ENCODE measurements at regions not wholly inside any gene's neighbourhood (a gene's known extent, or its start where the extent isn't known, plus 50 kb on each side); places are given as distances from the start of the nearest gene placed in this dataset.

DNA sequence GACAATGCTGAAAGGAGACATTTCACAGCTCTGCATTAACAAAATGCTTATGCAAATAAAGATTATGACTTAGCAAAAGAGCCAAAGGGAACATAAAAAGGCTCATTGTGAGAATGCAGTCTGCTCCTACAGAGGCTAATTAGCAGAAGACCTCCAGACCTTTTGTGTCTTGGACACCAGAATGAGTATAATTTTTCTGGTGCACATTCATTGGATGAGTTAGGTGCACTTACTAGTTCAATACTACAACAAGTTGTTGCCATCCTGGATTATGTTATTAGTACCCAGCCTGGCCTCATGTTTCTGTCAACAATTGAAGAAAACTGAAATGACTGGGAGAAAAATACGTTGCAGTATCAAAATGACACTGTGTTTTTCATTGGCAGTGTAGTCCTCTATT, 613.2 kb upstream of the CHORDC1 start:
- no peak for DNase-seq

DNA sequence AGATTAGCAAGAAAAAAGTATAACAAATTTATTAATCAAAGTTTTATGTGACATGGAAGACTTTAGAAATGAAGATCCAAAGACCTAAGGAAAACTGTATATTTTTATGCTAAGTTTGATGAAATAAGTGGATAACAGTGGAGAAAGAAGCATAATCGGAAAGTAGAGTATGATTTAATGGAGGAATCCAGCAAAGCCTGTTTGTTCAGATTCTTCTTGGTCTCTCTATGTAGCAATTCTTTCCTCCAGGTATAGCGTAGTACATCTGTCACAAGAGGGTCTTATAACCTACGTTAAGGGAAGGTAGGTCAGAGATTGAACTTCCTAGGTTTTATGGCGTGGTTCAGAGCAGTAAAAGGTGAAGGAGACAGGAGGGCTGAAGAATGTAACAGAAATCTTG, 600.6 kb upstream of the CHORDC1 start:
- DNase-seq, result no peak

DNA sequence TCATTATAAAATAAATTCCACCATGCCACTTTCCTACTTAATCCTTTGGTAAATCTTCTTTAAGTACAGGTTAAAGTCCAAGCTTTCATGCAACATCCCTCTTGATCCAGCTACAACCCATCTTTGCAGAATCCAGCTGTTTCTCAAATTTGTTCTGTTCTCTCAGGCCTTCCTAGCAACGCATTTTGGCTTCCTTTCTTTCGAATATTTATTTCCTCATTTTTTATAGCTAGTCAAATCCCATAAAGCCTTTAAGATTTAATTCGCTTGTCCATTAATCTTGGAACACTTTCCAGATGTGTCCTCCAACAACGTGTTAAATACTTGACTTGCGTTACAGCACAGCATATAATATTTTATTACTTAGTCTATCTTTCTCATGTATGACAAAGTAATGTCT, 600.1 kb upstream of the CHORDC1 start:
- DNase-seq, result peak; percentile 19

DNA sequence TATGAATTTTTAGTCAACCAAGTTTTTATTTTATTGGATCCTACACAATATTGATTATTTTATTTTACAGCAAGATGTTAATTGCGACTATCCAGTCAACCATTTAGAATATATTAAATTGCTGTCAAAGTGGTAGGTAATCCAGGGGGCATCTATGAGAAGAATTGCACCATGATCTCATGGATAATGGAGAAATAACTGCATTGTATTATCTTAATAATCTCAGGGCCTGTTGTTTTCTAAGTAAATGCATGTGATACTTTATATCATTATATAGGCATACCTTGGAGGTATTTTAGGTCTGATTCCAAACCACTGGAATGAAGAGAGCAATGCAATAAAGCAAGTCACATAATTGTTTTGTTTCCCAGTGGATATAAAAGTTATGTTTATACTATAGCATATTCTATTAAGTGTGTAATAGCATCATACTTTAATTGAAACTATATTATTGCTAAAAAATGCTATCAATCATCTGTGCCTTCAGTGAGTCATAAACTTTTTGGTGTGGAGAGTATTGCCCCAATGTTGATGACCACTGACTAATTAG, 595.4 kb upstream of the CHORDC1 start:
- DNase-seq, result no peak

DNA sequence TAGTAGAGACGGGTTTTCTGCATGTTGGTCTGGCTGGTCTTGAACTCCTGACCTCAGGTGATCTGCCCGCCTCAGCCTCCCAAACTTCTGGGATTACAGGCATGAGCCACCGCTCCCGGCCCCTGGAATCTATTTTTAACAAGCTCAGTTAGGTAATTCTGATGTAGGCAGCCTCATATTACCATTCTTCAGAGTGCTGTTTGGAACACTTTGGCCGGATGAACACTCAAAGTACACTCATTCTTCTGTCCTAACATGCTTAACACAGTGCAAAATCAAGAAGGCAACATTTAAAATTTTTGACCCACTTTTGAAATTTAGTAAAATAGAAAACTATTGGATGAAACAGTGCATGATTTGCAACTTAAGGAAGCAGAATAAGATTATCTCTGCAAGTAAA, 586.7 kb upstream of the CHORDC1 start:
- DNase-seq, result no peak

DNA sequence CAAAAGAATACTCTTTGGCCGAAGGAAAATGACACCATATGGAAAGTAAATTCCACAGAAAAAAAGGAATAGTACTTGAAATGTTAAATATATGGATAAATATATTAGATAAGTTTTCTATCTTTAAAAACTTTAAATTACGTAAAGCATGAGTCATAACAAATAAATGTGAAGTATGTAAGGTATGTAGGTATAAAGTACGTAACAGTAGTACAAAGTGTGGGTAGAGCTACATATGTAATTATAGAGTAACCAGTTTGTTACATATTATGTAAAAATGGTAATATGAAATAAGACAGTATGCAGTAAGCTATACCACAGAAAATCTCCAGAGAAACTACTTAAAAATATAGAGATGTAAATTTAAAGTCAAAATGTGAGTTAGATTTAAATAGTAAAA, 582.3 kb upstream of the CHORDC1 start:
- DNase-seq, result no peak

DNA sequence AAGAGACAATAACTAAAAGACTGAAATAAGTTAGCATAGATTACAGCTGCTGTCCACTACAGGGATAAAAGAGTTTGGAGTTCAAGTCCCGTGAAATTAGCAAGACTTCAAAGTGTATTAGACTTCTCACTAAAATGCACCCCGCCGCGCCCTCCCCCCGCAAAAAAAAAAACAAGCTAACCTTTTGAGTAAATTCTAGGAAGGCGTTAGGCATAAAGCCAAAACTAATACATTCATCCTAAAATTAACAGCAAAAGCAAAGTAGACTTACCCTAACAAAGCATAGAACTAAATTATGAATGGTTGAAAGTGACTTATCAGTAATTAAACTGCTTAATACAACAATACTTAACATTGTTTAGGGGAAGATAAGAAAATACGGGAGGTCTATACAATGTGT, 581.0 kb upstream of the CHORDC1 start:
- DNase-seq, result no peak

DNA sequence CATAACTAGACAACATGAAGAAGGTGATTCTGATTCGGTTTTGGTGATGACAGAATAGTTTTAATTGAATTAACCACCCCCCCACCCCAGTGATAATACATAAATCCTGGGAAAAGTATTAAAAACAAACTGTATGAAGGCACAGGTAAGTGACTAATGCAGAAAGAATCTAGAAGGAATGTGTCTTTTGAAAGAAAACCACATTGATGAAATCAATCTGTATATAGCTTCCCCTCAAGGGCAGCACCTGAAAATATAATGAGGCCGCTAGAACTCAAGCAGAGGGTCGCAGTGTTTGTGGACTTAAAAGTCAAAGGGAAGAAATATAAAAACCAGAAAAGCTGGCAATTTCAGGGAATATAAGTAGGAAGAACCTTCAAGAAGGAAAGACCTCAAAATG, 580.5 kb upstream of the CHORDC1 start:
- DNase-seq, result no peak

DNA sequence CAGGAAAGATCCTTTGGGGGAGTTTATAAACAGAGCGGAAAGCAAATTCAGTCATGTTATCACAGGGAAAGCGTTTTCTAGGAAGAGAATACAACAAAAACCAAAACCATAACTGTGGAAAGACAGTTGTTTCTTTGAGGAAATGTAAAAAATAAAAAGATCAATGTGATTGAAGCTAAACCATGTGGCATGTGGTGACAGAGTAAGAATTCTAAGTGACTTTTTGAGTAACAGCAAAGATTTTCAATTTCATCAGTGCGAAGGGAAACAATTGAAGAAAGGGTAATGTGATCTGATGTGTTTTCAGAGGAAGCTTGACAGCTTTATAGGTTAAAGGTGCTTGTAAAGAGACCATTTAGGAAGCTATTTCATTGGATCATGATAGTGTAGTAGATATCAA, 575.9 kb upstream of the CHORDC1 start:
- no peak for DNase-seq

DNA sequence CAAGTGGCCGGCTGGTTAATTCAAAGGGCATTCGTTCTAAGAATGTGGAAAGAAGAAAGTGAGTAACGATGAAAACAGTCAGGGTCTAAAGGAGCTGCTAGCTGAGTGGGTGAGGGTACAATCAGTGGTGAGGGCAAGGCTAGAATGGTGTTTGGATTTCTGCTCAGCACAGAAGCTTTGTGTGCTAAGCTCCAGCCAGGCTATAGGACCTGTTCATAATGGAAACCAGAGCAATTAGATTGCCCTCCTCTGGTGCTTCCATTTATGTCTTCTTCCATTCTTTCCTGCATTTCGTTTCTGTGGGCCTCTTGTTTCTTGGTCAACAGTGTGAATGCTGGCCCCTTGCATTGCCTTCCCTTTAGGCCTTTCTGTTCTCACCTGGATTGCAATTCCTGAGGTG, 572.9 kb upstream of the CHORDC1 start:
- DNase-seq, result no peak

DNA sequence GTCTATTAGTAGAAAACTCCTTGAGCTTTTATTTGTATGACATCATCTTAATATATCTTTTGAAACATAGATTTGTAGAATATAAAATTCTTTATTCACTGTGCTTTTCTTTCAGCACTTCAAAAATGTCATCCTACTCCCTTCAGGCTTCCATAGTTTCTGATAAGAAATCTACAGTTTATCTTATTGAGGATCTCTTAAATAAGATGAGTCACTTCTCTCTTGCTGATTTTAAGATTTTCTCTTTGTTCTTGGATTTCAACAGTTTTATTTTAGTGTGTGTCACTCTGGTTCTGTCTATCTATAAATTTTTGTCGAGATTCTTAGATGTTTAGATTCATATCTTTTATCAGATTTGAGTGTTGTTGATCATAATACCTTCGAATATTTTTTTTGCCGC, 566.1 kb upstream of the CHORDC1 start:
- DNase-seq, result no peak

DNA sequence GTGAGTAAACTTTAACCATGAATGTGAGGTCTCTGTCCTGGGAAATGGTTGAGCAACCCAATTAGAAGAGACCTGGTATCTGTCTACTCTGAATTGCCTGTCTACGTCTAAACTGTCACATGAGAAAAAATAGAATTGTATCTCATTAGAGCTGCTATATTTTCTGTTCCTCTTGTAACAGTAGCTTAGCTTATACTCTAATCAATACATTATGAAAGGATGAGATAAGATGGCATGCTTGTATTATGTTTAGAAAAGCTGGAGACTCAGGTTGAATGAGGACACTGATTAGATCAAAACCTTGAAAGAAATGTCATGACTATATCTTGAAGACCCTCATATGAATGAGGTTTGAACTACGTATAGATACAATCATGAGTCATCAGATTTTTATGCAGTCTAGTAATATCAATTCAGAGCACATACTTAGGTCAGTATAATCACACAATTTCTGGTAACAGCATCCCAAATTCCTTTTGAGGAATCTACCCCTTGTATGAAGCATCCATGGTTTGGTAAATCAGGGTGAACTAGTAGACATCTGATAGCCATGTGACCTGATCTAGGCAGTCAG, 561.5 kb upstream of the CHORDC1 start:
- no peak for DNase-seq

DNA sequence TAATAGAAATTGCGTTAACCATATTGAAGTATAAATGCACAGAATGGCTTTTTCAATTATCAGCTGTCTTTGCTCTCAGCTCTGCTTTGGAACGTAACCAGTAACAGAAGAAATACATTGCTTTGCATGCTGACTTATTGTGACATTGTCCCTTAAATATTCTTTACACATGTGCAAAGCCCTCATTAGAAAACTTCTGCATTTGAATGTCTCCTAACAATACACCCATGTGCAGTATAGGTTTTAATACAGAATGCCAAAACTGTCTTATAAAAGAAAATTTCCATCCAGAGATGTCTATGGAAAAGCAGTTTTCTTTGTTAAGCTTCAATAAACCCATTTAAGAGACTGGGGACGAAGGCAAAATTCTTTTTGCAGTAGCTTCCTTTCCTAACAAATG, 560.3 kb upstream of the CHORDC1 start:
- DNase-seq, result peak; percentile 1

DNA sequence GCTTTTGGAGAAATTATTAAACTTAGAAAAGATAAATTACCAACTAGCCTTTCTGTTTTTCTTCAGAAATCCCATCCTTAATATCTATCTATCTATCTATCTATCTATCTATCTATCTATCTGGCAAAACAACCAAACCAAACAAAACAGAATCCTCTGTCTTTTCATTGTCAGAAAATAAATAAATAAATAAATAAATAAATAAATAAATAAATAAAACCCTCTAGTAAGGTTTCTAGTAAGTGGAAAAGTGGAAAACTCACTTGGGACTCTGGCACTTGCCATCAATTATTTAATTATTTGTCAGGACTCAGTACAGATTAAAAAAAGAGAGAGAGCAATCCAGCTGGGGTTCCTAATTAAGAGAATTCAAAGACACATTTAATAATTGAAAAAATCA, 556.2 kb upstream of the CHORDC1 start:
- no peak for DNase-seq

DNA sequence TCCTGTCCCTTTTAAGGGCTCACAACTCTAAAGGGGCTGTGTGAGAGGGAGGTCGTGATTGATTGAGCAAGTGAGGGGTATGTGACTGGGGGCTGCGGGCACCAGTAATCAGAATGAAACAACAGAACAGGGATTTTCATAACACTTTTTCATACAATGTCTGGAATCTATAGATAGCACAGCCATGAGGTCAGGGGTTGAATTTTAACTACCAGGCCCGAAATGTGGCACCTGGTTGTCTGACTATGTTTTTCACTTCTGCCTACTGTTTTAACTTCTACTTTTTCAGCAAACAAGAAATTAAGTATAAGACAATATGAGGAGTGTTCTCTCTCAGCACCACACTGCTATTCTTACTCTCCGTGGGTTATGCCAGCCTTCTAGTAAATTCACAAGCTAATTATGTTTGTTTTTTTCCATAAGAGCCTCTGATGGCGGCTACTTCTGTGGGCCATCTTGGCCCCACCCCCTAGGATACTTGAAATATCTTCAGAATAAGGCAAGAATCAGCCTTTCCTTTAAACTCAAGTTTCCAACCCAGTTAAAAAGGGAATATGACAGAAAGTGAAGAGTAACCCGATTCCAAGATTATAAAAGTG, 552.8 kb upstream of the CHORDC1 start:
- no peak for DNase-seq

DNA sequence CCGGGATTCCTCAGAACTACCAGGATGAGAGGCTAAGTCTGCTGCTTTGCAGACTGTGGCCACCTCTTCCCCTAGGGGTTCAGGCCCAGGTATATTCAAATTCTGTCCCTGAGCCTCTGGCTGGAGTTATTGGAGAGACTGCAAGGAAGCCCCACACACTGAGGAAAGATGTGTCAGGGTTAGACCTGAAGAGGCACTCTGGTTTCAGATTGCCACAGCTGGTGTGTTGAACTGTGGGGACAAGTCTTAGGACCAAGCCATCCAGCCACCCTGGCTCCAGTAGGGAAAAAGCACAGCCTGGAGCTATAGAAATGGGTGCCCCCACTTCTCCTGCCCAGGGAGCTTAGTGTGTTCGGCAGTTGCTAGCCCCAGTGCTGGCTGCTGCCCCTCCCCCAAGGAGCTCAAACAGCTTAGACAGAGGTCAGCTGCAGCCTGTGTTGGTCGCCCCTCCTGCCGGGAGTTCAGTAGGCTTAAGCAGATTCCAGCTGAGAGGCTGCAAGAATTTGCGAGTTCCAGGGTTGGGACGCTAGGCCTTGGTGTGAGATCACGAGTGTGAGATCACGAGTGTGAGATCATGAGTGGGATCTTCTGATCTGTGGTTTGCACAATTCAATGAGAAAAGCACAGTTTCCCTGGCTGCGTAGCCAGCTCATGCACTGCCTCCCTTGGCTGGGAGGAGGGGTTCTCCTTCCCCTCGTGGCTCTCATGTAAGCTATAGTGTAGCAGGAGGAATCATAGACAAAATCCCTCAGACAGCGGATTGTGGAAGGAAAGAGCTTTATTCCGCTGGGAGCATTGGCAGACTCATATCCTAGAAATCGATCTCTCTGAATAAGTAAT, 552.1 kb upstream of the CHORDC1 start:
- no peak for DNase-seq

DNA sequence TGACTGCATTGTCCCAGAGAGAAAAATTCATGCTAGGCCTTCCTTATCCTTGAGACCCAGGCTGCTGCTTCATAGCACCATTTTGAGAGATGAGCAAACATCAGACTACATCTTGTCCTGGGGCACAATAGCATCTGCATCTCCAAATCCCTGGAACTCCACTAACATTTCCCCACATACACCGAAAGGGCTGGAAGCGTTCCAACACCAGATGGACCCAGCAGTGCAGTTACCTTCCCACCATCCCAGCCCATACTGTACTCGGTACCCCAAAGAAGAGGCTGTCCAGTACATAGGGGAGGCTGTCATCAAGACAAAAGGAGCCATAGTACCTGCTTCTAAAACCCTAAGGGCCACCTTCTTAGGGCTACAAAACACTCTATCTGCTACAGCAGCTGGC, 547.2 kb upstream of the CHORDC1 start:
- DNase-seq, result no peak

DNA sequence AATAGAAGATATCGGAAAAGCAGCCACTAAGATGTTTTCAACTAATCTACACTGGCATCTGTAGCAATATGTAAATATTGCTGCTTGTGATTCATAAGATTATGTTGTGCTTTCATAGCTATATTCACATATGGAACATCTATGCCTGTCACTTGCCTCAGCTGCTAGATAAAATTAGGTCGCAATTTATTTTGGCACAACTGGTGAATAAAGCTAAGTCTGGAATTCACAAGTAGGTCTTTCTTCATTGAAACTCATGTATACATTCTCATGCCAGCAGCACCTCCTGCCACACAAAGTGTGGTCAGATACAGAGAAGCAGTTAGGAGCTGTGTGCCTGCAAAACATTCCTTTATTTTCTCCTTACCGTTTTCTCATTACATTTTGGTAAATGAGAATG, 543.3 kb upstream of the CHORDC1 start:
- DNase-seq, result no peak

DNA sequence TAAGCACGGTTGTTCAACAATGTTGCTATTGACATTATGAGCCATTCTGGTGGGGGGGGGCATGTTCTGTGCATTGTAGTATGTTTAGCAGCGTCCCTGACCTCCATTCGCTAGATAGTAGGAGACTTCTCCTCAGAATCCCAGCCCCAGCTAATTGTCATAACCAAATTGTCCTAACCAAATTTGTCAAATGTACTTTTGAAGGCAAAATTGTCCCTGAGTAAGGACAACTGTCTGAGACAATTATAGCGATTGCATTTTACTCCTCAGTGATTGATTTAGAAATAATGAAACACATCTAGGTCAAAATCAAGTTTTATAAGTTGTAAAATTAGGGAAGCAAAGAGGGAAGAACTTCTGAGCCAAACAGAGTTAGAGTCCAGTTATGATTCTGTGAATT, 541.8 kb upstream of the CHORDC1 start:
- no peak for DNase-seq

DNA sequence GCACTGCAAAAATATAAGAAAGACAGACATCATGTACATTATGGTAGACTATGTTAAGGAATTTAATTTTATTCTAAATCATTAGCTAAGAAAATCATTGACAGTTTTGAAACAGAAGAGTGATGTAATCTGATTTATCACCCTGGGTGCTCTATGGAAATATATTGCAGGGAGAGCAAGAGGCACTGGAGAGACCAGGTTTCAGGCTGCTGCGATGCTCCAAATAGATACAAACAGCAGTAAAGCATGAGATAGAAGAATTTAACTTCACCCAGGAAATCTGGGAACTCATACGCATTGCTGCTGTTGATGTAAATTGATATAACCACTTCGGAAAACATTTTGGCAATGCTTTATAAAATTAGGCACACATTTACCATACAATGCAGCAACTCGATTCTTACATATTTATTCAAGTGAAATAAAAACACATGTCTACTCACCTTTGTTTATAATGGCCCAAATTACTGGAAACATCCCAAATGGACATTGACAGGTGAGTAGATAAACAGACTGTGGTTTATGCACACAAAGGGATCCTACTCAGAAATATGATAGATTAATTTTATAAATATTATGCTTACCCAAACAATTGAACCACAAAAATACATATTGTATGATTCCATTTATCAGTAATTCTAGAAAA, 535.1 kb upstream of the CHORDC1 start:
- no peak for DNase-seq

DNA sequence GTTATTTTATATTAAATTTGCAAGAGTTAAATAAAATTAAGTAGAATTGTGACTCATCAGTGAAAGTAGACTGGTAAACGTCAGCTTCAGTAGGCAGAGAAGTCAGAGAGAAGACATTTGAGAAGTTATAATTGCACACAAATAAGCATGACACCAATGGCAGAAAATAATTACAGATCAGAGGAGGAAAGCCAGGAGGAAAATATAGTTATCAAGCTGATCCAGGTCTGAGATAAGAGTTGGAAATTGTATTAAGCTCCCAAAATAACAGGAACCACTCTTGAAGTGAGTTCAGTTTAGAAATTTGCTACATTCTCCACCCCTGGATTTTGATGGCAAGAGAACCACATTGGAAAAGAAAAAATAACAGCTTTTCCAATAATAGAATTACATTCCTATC, 533.8 kb upstream of the CHORDC1 start:
- no peak for DNase-seq

DNA sequence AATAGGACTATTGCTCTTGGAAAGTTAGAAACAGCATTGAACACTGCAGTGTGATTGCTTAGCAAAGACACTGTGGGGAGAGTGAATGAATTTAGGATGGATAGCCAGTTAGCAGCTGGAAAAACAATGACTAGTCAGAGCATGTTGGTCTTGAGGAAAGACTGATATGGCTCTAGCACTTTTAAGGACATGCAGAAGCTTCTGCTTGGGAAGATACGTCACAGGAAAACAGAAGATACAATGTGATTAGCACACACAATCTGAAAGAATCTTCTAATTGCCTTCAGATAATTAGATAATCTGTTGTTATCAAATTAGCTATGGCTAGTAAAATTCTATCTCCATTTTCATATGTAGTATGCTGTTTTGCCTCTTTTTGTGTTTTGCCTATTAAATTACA, 530.7 kb upstream of the CHORDC1 start:
- DNase-seq, result no peak

DNA sequence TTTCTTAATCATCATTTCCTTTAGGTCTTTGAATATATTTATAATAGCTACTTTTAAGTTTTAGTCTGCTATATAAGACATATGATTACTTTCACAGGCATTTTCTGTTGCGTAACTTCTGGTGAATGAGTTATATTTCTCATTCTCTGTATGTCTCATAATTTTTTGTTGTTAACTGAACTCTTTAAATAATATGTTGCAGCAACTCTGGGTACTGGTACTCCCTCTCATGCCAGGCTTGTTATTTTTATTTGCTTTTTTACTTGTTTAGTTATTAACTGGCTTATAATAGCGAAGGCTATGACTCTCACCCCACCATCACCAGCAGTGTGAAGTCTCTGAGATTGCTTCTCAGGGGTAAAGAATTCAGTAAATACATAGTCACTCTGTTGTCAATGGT, 524.2 kb upstream of the CHORDC1 start:
- no peak for DNase-seq

DNA sequence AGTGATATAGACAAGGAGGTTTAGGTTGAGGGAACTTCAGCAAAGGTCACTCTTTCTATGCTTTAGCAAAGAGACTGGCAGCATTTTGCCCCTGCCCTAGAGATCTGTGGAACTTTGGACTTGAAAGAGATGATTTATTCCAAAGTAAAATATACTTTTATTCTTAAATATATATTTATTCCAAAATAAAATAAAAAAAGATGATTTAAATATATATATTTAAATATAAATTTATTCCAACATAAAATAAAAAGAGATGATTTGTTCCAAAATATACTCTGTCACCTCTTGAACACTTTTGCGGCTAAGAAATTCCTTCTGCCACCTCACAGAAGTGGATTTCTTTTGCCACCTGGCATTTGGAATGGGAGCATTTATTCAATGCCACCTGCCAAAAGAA, 521.3 kb upstream of the CHORDC1 start:
- DNase-seq, result no peak

All from hindlimb muscle (tissue), 1 donor.